Astrocyte (in vitro differentiated cells and primary cell): ENCODE measurements at regions not wholly inside any gene's neighbourhood (a gene's known extent, or its start where the extent isn't known, plus 50 kb on each side); places are given as distances from the start of the nearest gene placed in this dataset.

ENCODE experiments used
- DNase-seq: peaks from one replicate; pipeline ENCODE4 v3.0.0-alpha.2; 2010; ENCODE audit warnings: low read depth
- FAIRE-seq: peaks from 2 replicates; lab custom pipeline; 2011; peaks lifted over from hg19 to GRCh38; lab: Jason Lieb, UNC
- H2AFZ ChIP-seq: 2 replicates; pipeline ENCODE4 v1.6.0; 2012; ENCODE audit warnings: low read depth, low read length, inconsistent platforms
- H3K27ac ChIP-seq: 2 replicates; pipeline ENCODE4 v1.5.1; 2011; ENCODE audit warnings: low read depth, low read length, inconsistent platforms
- H3K27me3 ChIP-seq: 2 replicates; pipeline ENCODE4 v1.6.0; 2011; ENCODE audit warnings: low read length, inconsistent platforms; ENCODE audit not compliant: insufficient read depth
- H3K36me3 ChIP-seq: 2 replicates; pipeline ENCODE4 v1.5.1; 2011; ENCODE audit warnings: low read length, inconsistent platforms; ENCODE audit not compliant: insufficient read depth
- H3K4me1 ChIP-seq: 2 replicates; pipeline ENCODE4 v1.5.1; 2011; ENCODE audit warnings: low read length, inconsistent platforms; ENCODE audit not compliant: insufficient read depth
- H3K4me2 ChIP-seq: 2 replicates; pipeline ENCODE4 v1.6.0; 2012; ENCODE audit warnings: low read length, inconsistent platforms
- H3K4me3 ChIP-seq: 2 replicates; pipeline ENCODE4 v1.5.1; 2011; ENCODE audit warnings: low read depth, mild to moderate bottlenecking, low read length, inconsistent platforms; ENCODE audit not compliant: insufficient read depth
- H3K79me2 ChIP-seq: 2 replicates; pipeline ENCODE4 v1.6.0; 2012; ENCODE audit warnings: mild to moderate bottlenecking, low read length, inconsistent platforms; ENCODE audit not compliant: insufficient read depth
- H3K9ac ChIP-seq: 2 replicates; pipeline ENCODE4 v1.6.0; 2012; ENCODE audit warnings: mild to moderate bottlenecking, low read length, inconsistent platforms
- H3K9me3 ChIP-seq: 2 replicates; pipeline ENCODE4 v1.5.1; 2012; ENCODE audit warnings: low read depth, mild to moderate bottlenecking, low read length, inconsistent platforms; ENCODE audit not compliant: insufficient read depth
- H4K20me1 ChIP-seq: 2 replicates; pipeline ENCODE4 v1.6.0; 2012; ENCODE audit warnings: low read length, inconsistent platforms; ENCODE audit not compliant: insufficient read depth
- H3K27ac Mint-ChIP-seq: one replicate; pipeline ENCODE4 v1.8.0; 2021; ENCODE audit warnings: mild to moderate bottlenecking, mixed read lengths; ENCODE audit not compliant: unreplicated experiment
- H3K27me3 Mint-ChIP-seq: one replicate; pipeline ENCODE4 v1.8.0; 2021; ENCODE audit warnings: low read depth, mixed read lengths; ENCODE audit not compliant: unreplicated experiment
- H3K36me3 Mint-ChIP-seq: one replicate; pipeline ENCODE4 v1.8.0; 2021; ENCODE audit warnings: low read depth, mixed read lengths; ENCODE audit not compliant: unreplicated experiment
- H3K4me1 Mint-ChIP-seq: one replicate; pipeline ENCODE4 v1.8.0; 2021; ENCODE audit warnings: low read depth, mixed read lengths; ENCODE audit not compliant: unreplicated experiment
- H3K4me3 Mint-ChIP-seq: one replicate; pipeline ENCODE4 v1.8.0; 2021; ENCODE audit warnings: mild to moderate bottlenecking, moderate library complexity, mixed read lengths; ENCODE audit not compliant: unreplicated experiment
- H3K9me3 Mint-ChIP-seq: one replicate; pipeline ENCODE4 v1.8.0; 2021; ENCODE audit warnings: mild to moderate bottlenecking, mixed read lengths; ENCODE audit not compliant: unreplicated experiment
- CTCF ChIP-seq: IDR thresholded peaks from 2 replicates; pipeline ENCODE4 v1.5.1; 2011; ENCODE audit warnings: low read depth, mild to moderate bottlenecking, inconsistent platforms, low read length, moderate library complexity; ENCODE audit not compliant: insufficient read depth
- EZH2 ChIP-seq: IDR thresholded peaks from 2 replicates; pipeline ENCODE4 v1.6.1; 2012; ENCODE audit warnings: mild to moderate bottlenecking, low read length, inconsistent platforms; ENCODE audit not compliant: insufficient read depth

- H3K9me3 ChIP-seq: peaks cover 3% of the 10 kb centered on the region
- Mint-ChIP-seq H3K36me3 (no peaks in the 10 kb centered on the region), H3K27ac (no peak overlapping the region), H3K4me1 (no peaks in the 10 kb centered on the region), H3K9me3 (no peaks in the 10 kb centered on the region), H3K27me3 (no peaks in the 10 kb centered on the region), H3K4me3 (no peak overlapping the region)
- no peak overlapping the region for H3K27ac ChIP-seq
- H3K79me2 ChIP-seq: no peaks in the 10 kb centered on the region
- H3K4me1 ChIP-seq: no peaks in the 10 kb centered on the region
- no peak for FAIRE-seq
- H3K36me3 ChIP-seq: no peaks in the 10 kb centered on the region
- H3K9ac ChIP-seq: no peak overlapping the region
- no peak overlapping the region for H3K4me2 ChIP-seq
- no peak overlapping the region for H3K4me3 ChIP-seq
- no peak overlapping the region for H2AFZ ChIP-seq
- no peaks in the 10 kb centered on the region for H4K20me1 ChIP-seq
- TF ChIP-seq EZH2: no peak
- no peaks in the 10 kb centered on the region for H3K27me3 ChIP-seq
- DNase-seq: no peak
Measured at GRCh38 chr10:130687566-130687965, 551.4 kb downstream of the GLRX3 start.

- H3K4me3 Mint-ChIP-seq: no peak overlapping the region
- Histone ChIP-seq H3K9ac (no peak overlapping the region), H3K27ac (no peak overlapping the region), H4K20me1 (no peaks in the 10 kb centered on the region), H3K4me2 (no peak overlapping the region), H3K4me3 (no peak overlapping the region), H2AFZ (no peak overlapping the region), H3K36me3 (no peaks in the 10 kb centered on the region), H3K9me3 (peaks cover 3% of the 10 kb centered on the region), H3K4me1 (no peaks in the 10 kb centered on the region), H3K27me3 (no peaks in the 10 kb centered on the region), H3K79me2 (no peaks in the 10 kb centered on the region)
- FAIRE-seq (no peak), DNase-seq (no peak)
- H3K9me3 Mint-ChIP-seq: peaks cover 1% of the 10 kb centered on the region
- H3K27me3 Mint-ChIP-seq: no peaks in the 10 kb centered on the region
- TF ChIP-seq EZH2 (no peak), CTCF (no peak)
- H3K36me3 Mint-ChIP-seq: no peaks in the 10 kb centered on the region
- H3K4me1 Mint-ChIP-seq: no peaks in the 10 kb centered on the region
- no peak overlapping the region for H3K27ac Mint-ChIP-seq
Measured at GRCh38 chr10:130689743-130690626, 553.8 kb downstream of the GLRX3 start.

GRCh38 chr10:130691776-130692175, 555.6 kb downstream of the GLRX3 start:
- no peak overlapping the region for H3K27ac ChIP-seq
- peaks cover 4% of the 10 kb centered on the region for H3K9me3 Mint-ChIP-seq
- no peaks in the 10 kb centered on the region for H3K27me3 Mint-ChIP-seq
- no peak overlapping the region for H3K4me3 ChIP-seq
- no peaks in the 10 kb centered on the region for H4K20me1 ChIP-seq
- FAIRE-seq (no peak), DNase-seq (no peak)
- H3K27me3 ChIP-seq: no peaks in the 10 kb centered on the region
- H3K4me2 ChIP-seq: no peak overlapping the region
- no peaks in the 10 kb centered on the region for H3K4me1 Mint-ChIP-seq
- H2AFZ ChIP-seq: no peak overlapping the region
- H3K4me1 ChIP-seq: no peaks in the 10 kb centered on the region
- TF ChIP-seq EZH2 (no peak), CTCF (no peak)
- peaks cover 3% of the 10 kb centered on the region for H3K9me3 ChIP-seq
- H3K27ac Mint-ChIP-seq: no peak overlapping the region
- H3K36me3 Mint-ChIP-seq: no peaks in the 10 kb centered on the region
- H3K4me3 Mint-ChIP-seq: no peak overlapping the region
- no peaks in the 10 kb centered on the region for H3K79me2 ChIP-seq
- no peaks in the 10 kb centered on the region for H3K36me3 ChIP-seq
- no peak overlapping the region for H3K9ac ChIP-seq
